H1 (cell line): ENCODE measurements at regions not wholly inside any gene's neighbourhood (a gene's known extent, or its start where the extent isn't known, plus 50 kb on each side); places are given as distances from the start of the nearest gene placed in this dataset.

ENCODE experiments used
- CTCF ChIA-PET: fragments of 300-600 bp; sonication (Branson Sonifier 250); formaldehyde crosslinking; loops from one replicate; lab custom pipeline; 2021; ENCODE audit not compliant: partially characterized antibody; lab: Charles Lee
- POLR2A ChIA-PET: fragments of 300-600 bp; sonication (Branson Sonifier 250); formaldehyde crosslinking; loops from one replicate; lab custom pipeline; 2021; ENCODE audit warnings: inconsistent platforms; ENCODE audit not compliant: partially characterized antibody; lab: Charles Lee
- DNase-seq, 2 experiments: peaks; one replicate each; pipeline versions ENCODE4 v3.0.0 to v3.0.0-alpha.2; 2010 to 2022; ENCODE audit warnings: low spot score in 2 of 2, low read depth in 1 of 2, mixed read lengths in 1 of 2
- FAIRE-seq: peaks from 2 replicates; lab custom pipeline; 2011; peaks lifted over from hg19 to GRCh38; lab: Jason Lieb, UNC
- H2AFZ ChIP-seq: 2 replicates; pipeline ENCODE4 v1.8.1; 2012; ENCODE audit warnings: low read length, inconsistent platforms
- H2AK5ac ChIP-seq: 2 replicates; pipeline ENCODE4 v1.6.1; 2013; ENCODE audit warnings: low read depth, low read length
- H2BK120ac ChIP-seq: replicated peaks from 2 replicates; pipeline ENCODE3; 2013; ENCODE audit warnings: low read depth, low read length, inconsistent platforms
- H2BK12ac ChIP-seq: 2 replicates; pipeline ENCODE4 v1.6.1; 2013; ENCODE audit warnings: low read depth, low read length
- H2BK15ac ChIP-seq: 2 replicates; pipeline ENCODE4 v1.6.1; 2013; ENCODE audit warnings: low read length
- H2BK20ac ChIP-seq: 2 replicates; pipeline ENCODE4 v1.6.1; 2013; ENCODE audit warnings: low read length
- H2BK5ac ChIP-seq: 2 replicates; pipeline ENCODE4 v1.6.1; 2013; ENCODE audit warnings: low read depth, low read length
- H3K14ac ChIP-seq: 2 replicates; pipeline ENCODE4 v1.6.1; 2013; ENCODE audit warnings: inconsistent platforms; ENCODE audit not compliant: insufficient read length
- H3K18ac ChIP-seq: 2 replicates; pipeline ENCODE4 v1.6.1; 2013; ENCODE audit warnings: low read length; ENCODE audit errors: extremely low read depth
- H3K23ac ChIP-seq: 2 replicates; pipeline ENCODE4 v1.6.1; 2013; ENCODE audit warnings: inconsistent platforms; ENCODE audit not compliant: insufficient read length
- H3K23me2 ChIP-seq: 2 replicates; pipeline ENCODE4 v1.6.1; 2013; ENCODE audit warnings: low read depth, low read length
- H3K27ac ChIP-seq: 2 replicates; pipeline ENCODE4 v1.6.1; 2011; ENCODE audit warnings: low read depth, low read length, inconsistent platforms
- H3K27me3 ChIP-seq, 4 experiments: replicated peaks in 1 of 4; 1 replicate in 1 of 4; 2 replicates in 3 of 4; pipeline versions ENCODE4 v1.6.1 to v1.8.1; 2011 to 2013; ENCODE audit warnings: low read length in 3 of 4, mild to moderate bottlenecking in 3 of 4, inconsistent platforms in 2 of 4, mixed read lengths in 2 of 4, moderate library complexity in 1 of 4; ENCODE audit not compliant: control insufficient read depth in 3 of 4, insufficient read depth in 3 of 4; ENCODE audit errors: extremely low read depth in 1 of 4
- H3K36me3 ChIP-seq, 4 experiments: 2 replicates each; pipeline versions ENCODE4 v1.6.1 to v1.8.1; 2011 to 2013; ENCODE audit warnings: mild to moderate bottlenecking in 4 of 4, low read length in 3 of 4, moderate library complexity in 2 of 4, control low read depth in 1 of 4, inconsistent platforms in 1 of 4; ENCODE audit not compliant: insufficient read depth in 4 of 4, control insufficient read depth in 2 of 4
- H3K4ac ChIP-seq: replicated peaks from 2 replicates; pipeline ENCODE3; 2013; ENCODE audit warnings: low read length, low read depth, mixed read lengths, inconsistent platforms; ENCODE audit not compliant: insufficient read length
- H3K4me1 ChIP-seq, 4 experiments: replicated peaks in 1 of 4; 1 replicate in 1 of 4; 2 replicates in 3 of 4; pipeline versions ENCODE4 v1.6.1 to v1.8.1; 2011 to 2013; ENCODE audit warnings: low read length in 3 of 4, inconsistent platforms in 2 of 4, mixed read lengths in 1 of 4; ENCODE audit not compliant: insufficient read depth in 4 of 4, control insufficient read depth in 3 of 4
- H3K4me2 ChIP-seq, 2 experiments: 2 replicates each; pipeline versions ENCODE4 v1.6.1 to v1.8.1; 2011 to 2013; ENCODE audit warnings: low read depth in 2 of 2, low read length in 2 of 2, control low read depth in 1 of 2, inconsistent platforms in 1 of 2, mild to moderate bottlenecking in 1 of 2; ENCODE audit not compliant: insufficient read depth in 1 of 2
- H3K4me3 ChIP-seq, 4 experiments: fragments of 200-600, 300-600 bp in 1 of 4; sonication (generic), shearing (Covaris generic), sonication (Bioruptor Twin) in 1 of 4; 2 replicates each; pipeline versions ENCODE4 v1.5.1 to v1.8.1; 2011 to 2016; ENCODE audit warnings: low read length in 4 of 4, low read depth in 3 of 4, control low read depth in 2 of 4, inconsistent platforms in 2 of 4, mild to moderate bottlenecking in 2 of 4, mixed read lengths in 1 of 4, moderate library complexity in 1 of 4; ENCODE audit not compliant: insufficient read depth in 2 of 4; ENCODE audit errors: extremely low read depth in 1 of 4
- H3K56ac ChIP-seq: replicated peaks from 2 replicates; pipeline ENCODE3; 2013; ENCODE audit warnings: low read depth, mild to moderate bottlenecking, mixed read lengths, low read length, inconsistent platforms; ENCODE audit not compliant: insufficient read length
- H3K79me1 ChIP-seq: 2 replicates; pipeline ENCODE4 v1.6.1; 2013; ENCODE audit warnings: low read depth, low read length, control low read depth
- H3K79me2 ChIP-seq, 2 experiments: 2 replicates each; pipeline versions ENCODE4 v1.6.1 to v1.8.1; 2012 to 2013; ENCODE audit warnings: low read length in 2 of 2, mild to moderate bottlenecking in 2 of 2, inconsistent platforms in 1 of 2; ENCODE audit not compliant: insufficient read depth in 2 of 2, control insufficient read depth in 1 of 2
- H3K9ac ChIP-seq, 4 experiments: replicated peaks in 1 of 4; 1 replicate in 1 of 4; 2 replicates in 3 of 4; pipeline versions ENCODE4 v1.6.1 to v1.8.1; 2011 to 2013; ENCODE audit warnings: low read depth in 3 of 4, low read length in 3 of 4, control low read depth in 2 of 4, mild to moderate bottlenecking in 2 of 4, moderate library complexity in 2 of 4, inconsistent platforms in 1 of 4; ENCODE audit errors: extremely low read depth in 1 of 4
- H3K9me3 ChIP-seq, 2 experiments: 2 replicates each; pipeline versions ENCODE4 v1.6.1 to v1.8.1; 2012 to 2013; ENCODE audit warnings: mild to moderate bottlenecking in 2 of 2, moderate library complexity in 2 of 2, control low read depth in 1 of 2, inconsistent platforms in 1 of 2, low read depth in 1 of 2, low read length in 1 of 2, mixed read lengths in 1 of 2; ENCODE audit not compliant: insufficient read depth in 2 of 2
- H4K20me1 ChIP-seq, 2 experiments: replicated peaks in 1 of 2; 2 replicates each; pipeline versions ENCODE3 to v1.8.1; 2011 to 2013; ENCODE audit warnings: inconsistent platforms in 2 of 2, low read length in 2 of 2, mild to moderate bottlenecking in 1 of 2; ENCODE audit not compliant: insufficient read depth in 2 of 2, control insufficient read depth in 1 of 2
- H4K5ac ChIP-seq: 2 replicates; pipeline ENCODE4 v1.6.1; 2013; ENCODE audit warnings: low read length, low read depth, mixed read lengths, inconsistent platforms; ENCODE audit not compliant: insufficient read length
- H4K8ac ChIP-seq: 2 replicates; pipeline ENCODE4 v1.8.0; 2013; ENCODE audit warnings: mild to moderate bottlenecking, moderate library complexity, low read length, inconsistent platforms; ENCODE audit not compliant: insufficient read depth; ENCODE audit errors: extremely low read depth
- H4K91ac ChIP-seq: replicated peaks from 2 replicates; pipeline ENCODE3; 2013; ENCODE audit warnings: low read length, mixed read lengths, inconsistent platforms; ENCODE audit not compliant: insufficient read length
- CHD2 ChIP-seq: IDR thresholded peaks from 2 replicates; pipeline ENCODE4 v1.6.1; 2012; ENCODE audit warnings: low read length, improper control_type of control experiment
- MAFK ChIP-seq: IDR thresholded peaks from 2 replicates; pipeline ENCODE4 v1.6.1; 2012; ENCODE audit warnings: low read depth, mild to moderate bottlenecking, improper control_type of control experiment, low read length
- NRF1 ChIP-seq: IDR thresholded peaks from 2 replicates; pipeline ENCODE4 v1.6.1; 2011; ENCODE audit warnings: mild to moderate bottlenecking, low read depth, low read length, improper control_type of control experiment
- SP2 ChIP-seq: IDR thresholded peaks from 2 replicates; pipeline ENCODE4 v1.6.1; 2012; ENCODE audit warnings: mild to moderate bottlenecking, low read length, inconsistent platforms
- TAF7 ChIP-seq: optimal IDR thresholded peaks from 2 replicates; pipeline ENCODE3; 2011; ENCODE audit warnings: low read depth, mild to moderate bottlenecking, inconsistent platforms, low read length, moderate library complexity, borderline replicate concordance
- TEAD4 ChIP-seq: IDR thresholded peaks from 2 replicates; pipeline ENCODE4 v1.6.1; 2012; ENCODE audit warnings: low read depth, low read length, inconsistent platforms, mixed read lengths
- WGBS, 2 experiments: shearing (Covaris generic) in 1 of 2; methylation state at CpG; one replicate each; pipeline versions ENCODE4 v1.1.6 to v1.1.7; 2013 to 2015; ENCODE audit warnings: low lambda C conversion rate in 2 of 2, mixed read lengths in 2 of 2, inconsistent platforms in 1 of 2, low coverage in 1 of 2, missing lambda C conversion rate in 1 of 2; ENCODE audit not compliant: insufficient replicate concordance in 2 of 2, insufficient coverage in 1 of 2, insufficient read length in 1 of 2; ENCODE audit errors: extremely low coverage in 1 of 2, missing lambda C conversion rate in 1 of 2; 5-methylcytosine and 5-hydroxymethylcytosine counted together

GRCh38 chr4:116243431-116243830, 841.9 kb downstream of the TRAM1L1 start:
- FAIRE-seq = no peak
- Histone ChIP-seq H3K27ac (no peak overlapping the region), H3K4ac (no peak overlapping the region), H4K20me1 (no peaks in the 10 kb centered on the region), H3K79me1 (no peaks in the 10 kb centered on the region), H2AFZ (no peak overlapping the region), H2BK12ac (no peak overlapping the region), H2AK5ac (no peak overlapping the region), H2BK15ac (no peak overlapping the region), H3K9ac (peak overlapping the region in 1 of 4 experiments; percentile 8; a peak in 1 of 7 replicates), H3K23ac (no peak overlapping the region), H2BK5ac (no peak overlapping the region), H3K27me3 (no peaks in the 10 kb centered on the region), H4K8ac (no peak overlapping the region), H3K56ac (no peak overlapping the region), H3K79me2 (no peaks in the 10 kb centered on the region), H4K5ac (no peak overlapping the region), H3K4me1 (no peaks in the 10 kb centered on the region), H3K23me2 (no peaks in the 10 kb centered on the region), H3K9me3 (no peaks in the 10 kb centered on the region), H3K4me3 (no peak overlapping the region), H3K36me3 (no peaks in the 10 kb centered on the region), H2BK120ac (no peak overlapping the region), H3K14ac (no peak overlapping the region), H4K91ac (no peak overlapping the region), H2BK20ac (no peak overlapping the region), H3K18ac (no peak overlapping the region), H3K4me2 (no peak overlapping the region)
- ChIA-PET CTCF (no interaction called here), POLR2A (no interaction called here)
- TF ChIP-seq TEAD4 = no peak
- no peak for TF ChIP-seq SP2
- TF ChIP-seq TAF7 = no peak
- TF ChIP-seq CHD2 = no peak
- TF ChIP-seq NRF1 = no peak
- no peak for TF ChIP-seq MAFK
- DNase-seq = no peak
- 86% methylated on average over 2 of the region's 2 CpGs; no CpG with 5 or more reads in 1 of the 2 experiments for WGBS, 2 experiments
